Left ventricle myocardium inferior (tissue), 1 donor: ENCODE measurements at regions not wholly inside any gene's neighbourhood (a gene's known extent, or its start where the extent isn't known, plus 50 kb on each side); places are given as distances from the start of the nearest gene placed in this dataset.

Source experiments
- DNase-seq: peaks from one replicate; pipeline ENCODE4 v3.0.0-alpha.2; 2020
- H3K27ac ChIP-seq: fragments of 200-600 bp; replicated peaks from 2 replicates; pipeline ENCODE4 v1.8.0; 2021
- H3K27me3 ChIP-seq: fragments of 200-600 bp; 2 replicates; pipeline ENCODE4 v1.8.0; 2021; ENCODE audit warnings: low read depth
- H3K36me3 ChIP-seq: fragments of 200-600 bp; 2 replicates; pipeline ENCODE4 v1.8.0; 2021
- H3K4me1 ChIP-seq: fragments of 200-600 bp; 2 replicates; pipeline ENCODE4 v1.8.0; 2021
- H3K4me3 ChIP-seq: fragments of 200-600 bp; 2 replicates; pipeline ENCODE4 v1.8.0; 2021; ENCODE audit warnings: mild to moderate bottlenecking, moderate library complexity
- H3K9me3 ChIP-seq: fragments of 200-600 bp; replicated peaks from 2 replicates; pipeline ENCODE4 v1.8.0; 2021
- intact Hi-C: fragments of 100-400 bp; cut with micrococcal nuclease; formaldehyde crosslinking; loops from one replicate; pipeline ENCODE4 v1.11.0; 2022
- TF ChIP-seq, protein P1 (sequence below): fragments of 200-600 bp; IDR thresholded peaks from 2 replicates; pipeline ENCODE4 v1.8.0; 2021; ENCODE audit warnings: antibody characterized with exemption, mild to moderate bottlenecking, borderline replicate concordance
- donor health status: DM: no; HTN: yes; CAD: no; lungs with severe emphysema.

DNA sequence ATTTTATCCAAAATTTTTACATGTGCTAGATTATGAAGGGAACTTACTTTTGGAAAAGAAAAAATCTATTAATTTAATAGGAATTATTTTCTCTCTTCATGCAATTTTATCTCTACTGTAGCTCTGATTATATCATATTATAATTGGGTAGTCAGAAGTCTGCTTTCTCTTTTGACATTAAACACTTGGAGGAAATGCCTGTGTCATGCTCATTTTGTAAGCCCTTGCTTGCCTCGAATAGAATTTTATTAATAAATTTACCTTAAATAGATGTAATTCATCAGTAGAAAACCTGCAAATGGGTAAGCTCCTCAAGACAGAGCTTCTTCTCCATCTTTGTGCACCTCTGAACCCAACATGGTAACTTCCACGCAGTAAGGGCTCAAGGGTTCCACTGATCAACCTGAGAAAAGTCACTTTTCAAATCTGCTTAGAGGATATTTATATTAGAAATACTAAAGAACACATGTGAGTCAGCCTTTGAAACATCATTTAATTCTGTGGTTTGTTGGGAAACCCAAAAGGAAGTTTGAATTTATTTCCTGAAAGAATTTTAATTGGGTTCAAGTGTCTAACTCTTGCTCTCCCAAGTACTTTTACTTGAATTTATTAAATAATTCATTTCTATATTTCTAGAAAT is 266.0 kb downstream of the ALDH8A1 start:
- H3K4me3 ChIP-seq, result no peak overlapping the region
- no peaks in the 10 kb centered on the region for H3K9me3 ChIP-seq
- intact Hi-C loops, result no loop called here
- H3K27me3 ChIP-seq, result no peaks in the 10 kb centered on the region
- H3K4me1 ChIP-seq, result peaks cover 15% of the 10 kb centered on the region
- H3K36me3 ChIP-seq, result no peaks in the 10 kb centered on the region
- H3K27ac ChIP-seq, result no peak overlapping the region
- TF ChIP-seq, protein P1, sequence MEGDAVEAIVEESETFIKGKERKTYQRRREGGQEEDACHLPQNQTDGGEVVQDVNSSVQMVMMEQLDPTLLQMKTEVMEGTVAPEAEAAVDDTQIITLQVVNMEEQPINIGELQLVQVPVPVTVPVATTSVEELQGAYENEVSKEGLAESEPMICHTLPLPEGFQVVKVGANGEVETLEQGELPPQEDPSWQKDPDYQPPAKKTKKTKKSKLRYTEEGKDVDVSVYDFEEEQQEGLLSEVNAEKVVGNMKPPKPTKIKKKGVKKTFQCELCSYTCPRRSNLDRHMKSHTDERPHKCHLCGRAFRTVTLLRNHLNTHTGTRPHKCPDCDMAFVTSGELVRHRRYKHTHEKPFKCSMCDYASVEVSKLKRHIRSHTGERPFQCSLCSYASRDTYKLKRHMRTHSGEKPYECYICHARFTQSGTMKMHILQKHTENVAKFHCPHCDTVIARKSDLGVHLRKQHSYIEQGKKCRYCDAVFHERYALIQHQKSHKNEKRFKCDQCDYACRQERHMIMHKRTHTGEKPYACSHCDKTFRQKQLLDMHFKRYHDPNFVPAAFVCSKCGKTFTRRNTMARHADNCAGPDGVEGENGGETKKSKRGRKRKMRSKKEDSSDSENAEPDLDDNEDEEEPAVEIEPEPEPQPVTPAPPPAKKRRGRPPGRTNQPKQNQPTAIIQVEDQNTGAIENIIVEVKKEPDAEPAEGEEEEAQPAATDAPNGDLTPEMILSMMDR, result no peak
- DNase-seq, result no peak

- TF ChIP-seq, protein P1, result no peak
- intact Hi-C loops, result no loop called here
- no peaks in the 10 kb centered on the region for H3K27me3 ChIP-seq
- H3K36me3 ChIP-seq, result no peaks in the 10 kb centered on the region
- H3K4me3 ChIP-seq, result no peak overlapping the region
- DNase-seq, result no peak
- no peaks in the 10 kb centered on the region for H3K9me3 ChIP-seq
- H3K27ac ChIP-seq, result no peak overlapping the region
- H3K4me1 ChIP-seq, result peaks cover 8% of the 10 kb centered on the region
Measured at GRCh38 chr6:134680433-134680832, 269.5 kb downstream of the ALDH8A1 start.

DNA sequence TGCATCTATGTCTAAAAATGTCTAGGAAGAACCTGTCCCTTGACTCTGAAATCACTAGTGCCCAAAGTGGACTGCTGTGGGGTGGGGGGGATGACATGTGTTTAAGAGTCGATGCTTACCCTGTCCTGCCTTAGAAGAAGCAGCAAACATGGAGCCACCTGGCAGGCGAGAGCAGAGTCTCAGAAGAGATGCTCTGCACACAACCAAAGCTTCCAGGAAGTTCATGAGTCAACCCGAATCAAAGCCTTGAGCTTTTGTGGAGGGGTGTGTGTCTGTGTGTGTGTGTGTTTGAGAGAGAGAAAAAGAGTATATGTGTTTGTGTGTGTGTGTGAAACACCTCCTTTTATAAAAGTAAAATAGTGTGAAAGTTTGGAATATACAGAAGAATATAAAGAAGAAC is 269.9 kb downstream of the ALDH8A1 start:
- H3K36me3 ChIP-seq, result no peaks in the 10 kb centered on the region
- no peaks in the 10 kb centered on the region for H3K27me3 ChIP-seq
- H3K4me3 ChIP-seq, result no peak overlapping the region
- TF ChIP-seq, protein P1, result no peak
- no peaks in the 10 kb centered on the region for H3K9me3 ChIP-seq
- H3K4me1 ChIP-seq, result peaks cover 8% of the 10 kb centered on the region
- no peak for DNase-seq
- intact Hi-C loops, result no loop called here
- H3K27ac ChIP-seq, result no peak overlapping the region

- no peaks in the 10 kb centered on the region for H3K9me3 ChIP-seq
- H3K27me3 ChIP-seq, result no peaks in the 10 kb centered on the region
- no peak overlapping the region for H3K27ac ChIP-seq
- H3K4me1 ChIP-seq, result peaks cover 8% of the 10 kb centered on the region
- intact Hi-C loops, result no loop called here
- TF ChIP-seq, protein P1, result no peak
- no peak overlapping the region for H3K4me3 ChIP-seq
- no peaks in the 10 kb centered on the region for H3K36me3 ChIP-seq
- peak; percentile 62 for DNase-seq
Measured at GRCh38 chr6:134678436-134678889, 271.4 kb downstream of the ALDH8A1 start.

GRCh38 chr6:134676307-134677281 is 273.3 kb downstream of the ALDH8A1 start:
- TF ChIP-seq, protein P1, result no peak
- Histone ChIP-seq H3K4me3 (no peak overlapping the region), H3K27me3 (no peaks in the 10 kb centered on the region), H3K4me1 (peaks cover 8% of the 10 kb centered on the region), H3K9me3 (no peaks in the 10 kb centered on the region), H3K27ac (no peak overlapping the region), H3K36me3 (no peaks in the 10 kb centered on the region)
- DNase-seq, result no peak
- intact Hi-C loops, result no loop called here
